ENCODE measurements at regions not wholly inside any gene's neighbourhood (a gene's known extent, or its start where the extent isn't known, plus 50 kb on each side); places are given as distances from the start of the nearest gene placed in this dataset.
"Not testable (repeated sequence)": the region's sequence is repeated elsewhere in the genome, so short reads cannot be mapped to it uniquely, and the experiment has no call there.

DNA sequence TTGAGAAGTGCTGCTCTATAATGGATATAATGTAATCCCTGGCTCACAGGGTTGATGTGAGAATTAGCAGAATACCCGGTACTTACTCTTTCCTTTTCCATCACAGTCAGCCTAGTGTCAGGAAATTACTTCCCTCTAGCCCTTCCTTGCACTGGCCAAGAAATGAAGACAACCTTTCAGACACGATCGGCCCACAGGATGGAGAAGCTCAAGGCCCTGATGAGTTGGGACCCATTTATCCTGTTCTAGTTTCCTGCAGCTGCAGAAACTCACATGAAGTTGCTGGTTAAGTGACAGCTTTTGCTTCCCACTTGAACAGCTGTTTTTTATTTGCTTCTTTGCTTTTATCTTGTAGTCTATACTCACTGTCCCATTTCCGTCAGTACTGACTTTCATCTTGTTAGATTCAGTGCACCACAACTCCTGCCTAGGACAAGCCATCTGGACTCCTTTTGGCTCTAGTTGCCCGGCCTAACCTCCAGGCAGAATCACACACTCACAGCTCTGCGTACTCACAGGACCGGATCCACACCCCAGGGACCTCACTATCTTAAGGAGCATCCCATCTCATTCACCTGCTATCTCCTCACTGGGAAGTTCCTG lies 325.1 kb upstream of the CHRNA7 start:
- not testable (repeated sequence) for DNase-seq

DNA sequence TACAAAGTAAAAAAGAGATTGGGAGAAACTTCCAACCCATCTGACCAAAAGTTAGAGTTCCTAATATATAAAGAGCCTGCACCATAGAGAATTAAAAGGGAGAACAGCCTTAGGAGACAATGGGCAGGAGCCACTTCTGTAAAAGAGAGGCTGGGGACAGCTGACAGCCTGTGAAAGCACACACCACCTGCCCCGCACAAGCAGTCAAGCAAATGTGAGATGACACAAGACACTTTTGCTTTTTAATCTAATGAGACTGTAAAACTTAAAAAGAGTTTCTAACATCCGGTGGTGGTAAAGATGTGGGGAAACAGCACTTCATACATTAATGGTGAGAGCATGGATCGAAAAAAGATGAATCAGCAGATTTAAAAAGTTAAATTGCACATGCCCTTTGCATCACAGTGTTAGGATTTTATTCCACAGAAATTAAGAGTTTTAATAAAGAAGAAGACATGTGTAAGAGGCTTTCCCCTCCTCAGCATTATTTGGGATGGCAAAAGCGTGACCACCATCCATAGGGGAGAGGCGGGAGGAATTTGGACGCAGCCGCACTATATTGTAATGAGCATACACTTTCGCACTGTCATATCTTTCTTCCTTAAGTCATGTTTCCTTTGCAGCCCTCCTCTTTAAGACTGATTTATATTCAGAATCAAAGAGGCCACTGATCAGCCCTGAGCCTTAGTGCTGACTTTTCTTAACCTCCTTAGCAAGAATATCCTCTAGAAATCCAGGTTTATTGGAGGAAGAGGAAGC lies 322.2 kb upstream of the CHRNA7 start:
- not testable (repeated sequence) for DNase-seq

DNA sequence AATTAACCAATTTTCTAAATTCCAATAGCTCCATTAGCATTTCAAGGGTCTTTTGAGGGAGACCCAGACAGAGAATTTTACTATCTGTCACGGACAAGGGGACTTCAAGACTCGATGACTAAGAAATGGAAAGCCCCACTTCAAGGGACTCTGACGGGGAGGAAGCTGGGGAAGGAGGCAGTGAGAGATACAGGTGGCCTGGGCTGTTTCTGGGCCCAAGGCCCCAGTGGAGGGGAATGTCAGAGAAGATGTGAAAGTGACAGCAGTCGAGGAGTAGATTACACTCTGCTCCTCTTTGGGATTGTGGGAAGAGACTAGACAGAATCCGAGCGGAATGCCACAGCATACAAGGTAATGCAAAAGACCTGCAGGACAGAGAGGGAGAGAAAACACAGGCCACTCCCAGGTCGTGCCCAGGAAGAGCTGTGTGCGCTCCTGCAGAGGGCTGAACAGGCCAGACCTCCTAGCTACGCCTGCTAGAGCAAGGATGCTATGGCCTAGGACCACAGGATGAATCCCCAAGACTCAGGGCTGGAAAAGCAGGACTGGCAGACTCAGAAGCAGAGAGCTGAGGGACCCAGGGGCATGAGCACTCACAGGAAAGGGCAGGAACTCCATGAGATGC lies 321.5 kb upstream of the CHRNA7 start:
- not testable (repeated sequence) for DNase-seq

DNA sequence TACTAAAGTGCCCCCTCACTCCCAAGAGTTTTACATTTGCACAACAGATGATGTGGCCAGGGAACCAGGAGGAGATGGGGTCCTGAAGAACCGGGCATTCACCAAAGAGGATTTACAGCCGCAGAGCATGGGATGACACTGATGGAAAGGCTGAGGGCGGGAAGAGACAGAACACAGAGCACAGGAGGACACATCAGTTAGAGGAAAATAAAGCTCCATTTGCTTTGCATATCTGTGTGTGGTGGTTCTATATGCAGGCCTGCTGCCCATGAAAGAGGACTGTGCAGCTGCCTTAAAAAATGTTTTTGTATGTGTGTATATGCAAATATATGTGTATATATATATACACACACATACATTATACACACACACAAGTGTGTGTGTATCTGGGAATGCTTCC lies 320.8 kb upstream of the CHRNA7 start:
- not testable (repeated sequence) for DNase-seq

DNA sequence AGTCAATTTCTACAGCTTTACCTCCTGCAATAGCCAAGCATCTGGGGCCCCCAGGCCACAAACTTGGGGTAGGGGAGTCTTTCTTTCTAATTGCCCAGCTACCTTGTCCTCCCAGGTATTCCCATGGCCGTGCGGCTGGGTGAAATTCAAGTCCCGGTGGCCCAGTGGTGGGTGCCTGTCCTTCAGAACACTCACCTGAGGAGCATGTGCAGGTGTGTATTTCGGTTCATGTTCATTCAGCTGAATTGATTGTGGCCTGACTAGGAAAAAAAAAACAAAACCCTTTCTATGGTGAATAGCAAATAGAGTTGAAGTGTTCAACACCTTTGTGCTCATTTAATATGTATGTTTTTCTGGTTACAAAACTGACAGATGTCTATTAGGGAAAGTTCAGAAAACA lies 319.5 kb upstream of the CHRNA7 start:
- not testable (repeated sequence) for DNase-seq

DNA sequence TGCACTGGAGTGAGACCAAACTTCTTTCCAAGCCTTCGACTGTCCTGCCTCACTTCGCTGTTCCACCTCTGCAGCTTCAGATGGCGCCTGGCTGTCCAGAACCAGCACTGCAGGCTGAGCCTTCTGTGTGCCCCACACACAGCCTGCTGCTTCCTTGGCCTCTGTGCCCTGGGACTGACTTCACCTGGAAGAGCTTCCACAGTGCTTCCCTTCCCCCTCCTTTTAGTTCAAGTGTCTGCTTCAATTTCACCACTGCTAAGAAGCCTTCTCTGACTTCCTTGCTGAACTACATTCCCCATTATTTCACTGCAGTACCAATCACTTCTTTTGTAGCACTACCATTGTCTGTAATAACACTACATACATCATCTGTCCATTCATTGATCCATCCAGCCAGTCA lies 315.1 kb upstream of the CHRNA7 start:
- not testable (repeated sequence) for DNase-seq

DNA sequence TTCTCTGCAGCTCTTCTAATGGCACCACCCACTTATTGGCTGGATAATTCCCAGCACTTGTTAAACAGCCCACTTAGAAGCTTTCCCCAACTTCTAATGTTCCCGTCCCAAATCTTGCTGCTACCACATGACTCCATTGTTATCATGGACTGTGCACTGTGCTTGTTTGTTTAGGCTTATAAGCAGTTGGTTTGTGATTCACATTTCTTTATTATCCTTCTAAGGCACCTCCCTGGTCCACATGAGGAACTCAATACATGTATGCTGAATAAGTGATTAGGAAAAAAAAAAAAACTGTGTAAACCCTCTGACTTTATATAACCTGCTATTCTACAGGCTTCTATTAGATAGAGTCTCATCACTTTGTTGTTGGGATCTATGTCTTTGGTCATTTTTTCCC lies 311.7 kb upstream of the CHRNA7 start:
- not testable (repeated sequence) for DNase-seq

DNA sequence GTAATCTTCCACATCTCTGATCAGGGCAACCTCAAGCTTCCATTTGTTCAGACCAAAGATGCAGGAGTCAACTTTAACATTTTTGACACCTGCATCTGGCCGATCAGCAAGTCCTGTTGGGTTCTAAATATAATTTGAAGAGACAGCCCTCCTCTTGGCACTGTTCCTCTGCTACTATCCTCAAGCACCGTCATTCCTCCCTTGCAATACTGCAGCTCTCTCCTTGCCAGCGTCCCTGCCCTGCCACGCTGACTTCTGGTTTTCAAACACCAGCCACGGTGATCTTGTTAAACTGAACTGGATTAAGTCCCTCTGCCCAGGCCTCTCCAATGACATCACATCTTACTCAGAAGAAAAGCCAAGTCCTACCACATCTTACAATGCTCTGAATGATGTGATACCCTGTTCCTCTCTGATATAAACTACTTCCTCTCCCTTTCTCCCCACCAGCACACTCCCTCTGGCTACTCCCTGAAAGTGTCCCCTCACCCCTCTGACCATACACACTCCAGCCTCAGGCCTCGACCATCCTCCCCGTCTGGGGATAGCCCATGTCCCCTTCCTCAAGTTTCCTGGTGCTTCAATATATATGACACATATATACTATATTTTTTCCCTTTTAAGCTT lies 310.8 kb upstream of the CHRNA7 start:
- not testable (repeated sequence) for DNase-seq

DNA sequence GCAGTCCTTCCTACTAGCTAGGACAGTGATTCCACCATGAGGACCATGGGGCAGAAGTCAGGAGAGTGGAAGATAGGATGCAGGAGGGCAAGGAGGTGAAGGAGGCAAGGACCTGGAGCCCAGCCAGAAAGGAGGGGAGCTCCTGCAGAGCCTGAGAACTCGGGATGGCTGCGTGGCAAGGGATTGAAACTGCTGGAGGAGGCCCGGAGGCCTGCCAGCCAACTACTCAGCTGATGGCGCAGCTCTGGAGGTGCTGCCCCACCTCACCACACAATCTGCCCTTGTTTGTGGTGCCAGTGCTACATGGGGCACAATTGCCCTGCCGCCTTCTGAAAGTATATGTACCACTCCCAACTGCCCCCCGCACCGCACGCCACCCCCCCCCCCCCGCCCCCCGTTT lies 307.3 kb upstream of the CHRNA7 start:
- not testable (repeated sequence) for DNase-seq

DNA sequence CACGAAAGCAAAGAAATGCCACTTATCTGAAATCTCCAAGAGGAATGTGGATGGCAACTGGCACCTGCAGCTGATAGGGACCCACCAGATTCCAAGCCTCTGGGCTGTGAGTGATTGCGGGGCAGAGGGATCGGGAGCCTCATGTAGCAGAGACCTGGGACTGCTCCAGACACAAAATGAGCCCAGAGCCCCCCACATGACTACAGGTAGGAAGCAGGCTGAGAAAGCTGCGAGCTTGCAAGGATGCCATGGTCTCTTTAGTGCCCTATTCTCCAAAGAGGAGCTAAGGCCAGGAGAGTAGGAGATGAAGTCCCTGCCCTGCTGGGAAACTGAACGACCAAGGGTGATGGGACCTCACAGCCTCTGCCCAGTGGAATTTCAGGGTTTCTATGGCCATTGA lies 305.4 kb upstream of the CHRNA7 start:
- not testable (repeated sequence) for DNase-seq

DNA sequence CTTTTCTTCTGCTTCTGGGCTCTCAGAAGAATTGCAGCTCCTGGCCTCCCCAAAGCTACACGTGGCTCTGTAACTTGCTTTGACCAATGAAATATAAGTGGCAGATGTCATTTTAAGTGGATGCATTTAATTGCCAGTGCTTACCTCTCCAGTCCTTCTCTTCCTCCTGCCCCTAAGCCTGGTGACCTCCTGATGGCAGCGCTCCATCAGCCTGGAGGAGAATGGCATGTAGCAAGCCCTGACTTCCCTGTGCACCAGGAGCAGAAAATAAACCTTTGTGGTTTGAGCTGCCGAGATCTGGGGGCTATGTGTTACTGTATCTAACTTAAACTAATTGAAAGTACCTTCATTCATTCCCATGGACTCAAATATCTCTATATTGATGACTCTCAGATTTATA lies 304.7 kb upstream of the CHRNA7 start:
- not testable (repeated sequence) for DNase-seq

DNA sequence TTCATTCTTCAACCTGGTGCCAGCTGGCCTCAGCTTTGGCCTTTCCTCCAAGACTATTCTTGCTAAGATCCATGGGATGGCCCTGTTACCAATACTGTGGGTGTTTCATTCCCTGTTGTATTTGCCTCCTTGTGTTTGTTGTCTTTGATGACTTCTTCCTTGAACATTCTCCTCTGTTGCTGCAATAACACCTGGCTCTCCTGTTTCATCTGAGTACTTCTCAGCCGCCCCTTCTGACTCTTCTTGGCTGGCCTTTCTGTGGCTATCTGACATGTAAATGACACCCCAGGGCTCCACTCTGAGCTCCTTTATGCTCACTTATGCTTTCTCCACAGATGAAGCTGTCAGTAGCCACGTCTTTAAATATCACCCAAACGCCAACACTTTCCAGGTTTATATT lies 302.7 kb upstream of the CHRNA7 start:
- DNase-seq: no peak

DNA sequence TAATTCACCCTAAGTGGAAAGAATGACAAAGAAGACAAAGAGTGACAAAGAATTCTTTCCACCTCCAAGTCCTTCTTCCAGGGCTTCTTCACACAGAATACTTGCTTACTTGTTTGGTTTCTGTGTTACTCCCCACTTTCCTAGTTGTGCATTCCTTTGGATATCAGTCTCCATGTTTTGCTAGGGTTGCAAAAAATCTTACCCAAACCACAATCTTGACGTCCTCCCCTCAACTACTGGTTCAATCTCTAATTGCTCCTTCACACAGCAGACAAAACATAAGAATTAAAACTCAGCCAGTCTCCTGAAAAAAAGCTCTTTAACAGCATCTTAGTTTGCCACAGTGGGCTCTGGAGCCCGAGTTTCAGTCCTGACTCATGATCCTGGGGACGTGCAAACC lies 297.6 kb upstream of the CHRNA7 start:
- no peak for DNase-seq

DNA sequence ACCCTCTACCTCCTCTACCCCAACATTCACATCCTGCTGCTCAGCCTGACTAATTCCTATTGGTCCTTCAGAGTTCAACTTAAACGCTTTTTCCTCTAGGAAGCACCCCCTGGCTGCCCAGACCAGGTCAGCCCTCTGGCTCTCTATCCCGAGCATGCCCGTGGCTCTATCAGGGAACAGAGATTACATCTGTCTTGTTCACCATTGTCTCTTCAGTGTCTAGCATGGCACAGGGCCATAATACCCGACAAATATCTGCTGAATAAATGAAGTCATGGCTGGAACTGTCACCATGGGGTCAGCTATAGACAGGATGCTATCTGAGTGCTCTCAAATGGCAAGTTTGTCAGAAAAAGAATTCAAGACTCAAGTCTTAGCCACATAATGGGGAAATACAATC lies 296.9 kb upstream of the CHRNA7 start:
- DNase-seq: no peak

DNA sequence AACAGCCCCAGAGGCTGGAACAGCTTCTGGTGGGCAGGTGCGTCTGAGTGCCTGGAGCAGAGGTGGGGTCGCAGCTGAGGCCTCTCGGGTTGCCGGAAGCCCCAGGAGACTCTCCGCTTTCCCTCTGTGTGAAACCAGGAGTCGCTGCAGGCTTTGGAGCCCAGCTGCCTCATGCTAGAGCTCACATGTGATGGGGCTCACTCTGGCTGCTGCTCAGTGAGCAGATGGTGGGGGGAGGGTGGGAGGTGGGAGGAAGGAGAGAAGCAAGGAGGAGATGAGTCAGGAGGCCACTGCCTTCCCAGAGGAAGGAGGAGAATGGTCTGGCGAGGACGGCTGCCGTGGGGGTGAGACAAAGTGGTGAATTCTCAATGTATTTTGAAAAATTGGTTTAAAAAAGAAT lies 290.1 kb upstream of the CHRNA7 start:
- DNase-seq: no peak

DNA sequence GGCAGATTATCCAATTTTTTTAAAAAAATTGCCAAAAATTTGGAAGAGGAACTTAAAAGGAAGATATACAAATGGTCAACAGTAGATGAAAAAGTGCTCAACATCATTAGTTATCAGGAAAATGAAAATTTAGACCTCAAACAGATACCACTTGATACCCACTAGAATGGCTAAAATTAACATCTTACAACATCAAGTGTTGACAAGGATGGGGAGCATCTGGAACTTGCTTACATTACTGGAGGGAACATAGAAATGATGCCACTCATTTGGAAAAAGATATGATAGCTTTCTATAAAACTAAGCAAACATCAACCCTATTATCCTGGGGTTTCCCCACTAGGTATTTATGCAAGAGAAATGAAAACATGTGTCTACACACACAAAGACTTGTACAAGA lies 284.5 kb upstream of the CHRNA7 start:
- DNase-seq: no peak

DNA sequence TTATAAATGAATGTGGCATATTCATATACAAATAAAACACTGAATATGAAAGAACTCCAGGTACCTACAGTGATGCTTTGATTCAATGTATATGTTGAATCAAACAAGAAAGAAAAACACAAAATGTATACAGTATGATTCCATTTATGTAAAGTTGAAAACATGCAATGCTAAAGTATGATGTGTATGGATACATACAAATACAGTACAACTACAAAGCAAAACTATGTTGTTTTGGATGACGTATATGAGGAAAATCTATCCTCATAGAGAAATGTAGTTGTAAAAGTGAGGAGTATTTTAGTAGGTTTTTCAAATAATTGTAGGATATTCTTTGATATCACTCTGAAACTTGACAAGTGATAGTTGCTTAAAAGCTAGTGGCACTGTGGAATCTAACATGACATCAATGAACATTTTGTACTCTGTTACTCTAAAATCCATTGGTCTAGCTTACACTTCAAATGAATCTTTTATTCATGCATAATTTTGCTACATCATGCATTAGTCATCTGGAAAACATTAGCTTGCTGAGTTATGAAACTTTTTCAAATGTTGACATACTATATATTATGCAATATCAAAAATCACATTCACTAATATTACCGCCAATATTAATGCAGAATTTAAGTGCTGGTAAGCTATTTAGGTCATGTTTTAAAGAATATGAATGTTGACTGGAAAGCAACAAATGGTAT lies 278.1 kb upstream of the CHRNA7 start:
- no peak for DNase-seq

DNA sequence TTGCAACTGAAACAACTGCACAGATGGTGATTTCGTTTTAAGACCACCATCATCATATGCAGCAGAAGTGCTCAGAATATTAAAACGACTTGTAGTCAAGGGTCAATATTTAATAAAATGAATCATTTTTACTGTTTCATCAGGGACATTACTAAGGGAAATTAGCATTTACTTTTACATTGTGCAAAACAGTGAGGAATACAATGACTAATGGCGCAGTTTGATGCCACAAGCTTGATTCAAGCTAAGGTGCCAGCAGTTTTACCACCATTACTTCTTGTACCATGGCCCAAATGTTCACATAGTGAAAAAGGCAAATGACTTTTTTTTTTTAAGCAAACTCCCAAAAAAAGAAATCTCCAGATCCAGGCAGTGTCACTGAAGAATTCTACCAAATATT lies 277.4 kb upstream of the CHRNA7 start:
- DNase-seq: no peak

DNA sequence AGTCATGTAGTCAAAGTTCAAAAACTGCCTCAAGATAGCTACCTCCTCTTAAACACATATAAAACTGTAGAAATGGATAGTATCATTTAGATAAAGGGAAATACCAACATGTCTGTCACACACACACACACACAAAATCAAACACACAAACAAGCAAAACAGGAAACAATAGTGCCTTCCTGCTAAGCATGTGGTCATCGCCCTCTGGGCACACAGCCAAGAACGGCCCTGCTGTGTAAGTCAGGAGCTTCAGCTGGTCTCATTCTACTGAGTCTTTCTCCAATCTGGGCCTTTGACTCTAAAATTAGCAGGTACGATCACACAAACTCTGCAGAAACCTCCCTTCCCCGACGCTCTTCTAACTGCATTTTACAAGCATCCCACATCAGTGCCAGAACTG lies 272.2 kb upstream of the CHRNA7 start:
- DNase-seq: no peak

DNA sequence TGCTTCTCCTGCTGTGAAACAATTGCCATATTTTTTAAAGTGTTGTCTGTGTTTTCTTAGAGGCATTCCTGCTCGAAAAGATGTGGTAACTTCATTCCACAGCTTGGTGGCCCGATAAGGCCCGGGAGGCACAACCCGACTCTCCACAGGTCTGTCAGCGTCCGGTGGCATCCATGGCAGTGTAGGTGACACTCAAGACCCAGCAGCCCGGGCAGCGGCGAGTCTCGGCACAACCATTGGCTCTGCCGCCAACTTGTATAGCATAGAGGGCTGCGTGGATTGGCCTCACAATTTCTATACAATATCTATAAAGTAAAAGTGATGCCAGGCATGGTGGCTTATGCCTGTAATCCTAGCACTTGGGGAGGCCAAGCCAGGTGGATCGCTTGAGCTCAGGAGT lies 262.3 kb upstream of the CHRNA7 start:
- DNase-seq: no peak

DNA sequence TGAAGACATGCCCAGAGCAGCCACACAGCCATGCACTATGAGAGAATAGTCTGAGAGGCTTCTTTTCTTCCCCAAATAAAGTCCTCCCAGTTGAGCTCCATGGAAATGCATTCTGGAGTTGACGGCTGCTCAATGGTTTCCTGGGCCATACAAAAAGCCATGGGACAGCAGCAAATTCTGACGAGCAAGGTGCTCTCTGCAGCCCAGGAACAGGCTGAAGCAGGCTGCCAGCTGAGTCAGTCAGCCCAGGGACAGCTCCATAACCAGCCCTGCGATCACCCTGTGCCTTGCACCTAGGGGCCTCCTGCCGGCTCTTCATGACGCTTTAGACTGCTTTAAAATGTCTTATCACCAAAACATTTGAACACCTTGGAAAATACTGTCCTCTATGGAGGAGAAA lies 256.3 kb upstream of the CHRNA7 start:
- no peak for DNase-seq

DNA sequence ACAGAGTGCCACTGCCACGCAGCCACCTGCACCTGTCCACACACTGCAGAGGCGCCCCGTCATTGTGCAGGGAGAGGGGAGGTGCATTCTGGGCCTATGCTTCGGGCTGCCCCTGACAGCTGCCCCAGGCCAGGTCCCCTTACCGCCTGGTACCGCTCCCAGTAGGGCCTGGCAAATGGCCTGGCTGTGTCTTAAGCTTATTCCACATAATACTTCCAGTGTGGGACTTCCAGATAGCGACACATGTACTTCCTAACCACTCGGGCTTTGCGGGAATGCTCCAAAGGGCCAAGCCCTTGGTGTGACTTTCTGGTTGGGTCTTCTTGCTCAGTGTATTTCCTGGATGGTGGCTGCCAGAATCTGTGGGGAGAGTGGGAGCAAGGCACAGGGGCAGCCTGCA lies 254.3 kb upstream of the CHRNA7 start:
- no peak for DNase-seq

DNA sequence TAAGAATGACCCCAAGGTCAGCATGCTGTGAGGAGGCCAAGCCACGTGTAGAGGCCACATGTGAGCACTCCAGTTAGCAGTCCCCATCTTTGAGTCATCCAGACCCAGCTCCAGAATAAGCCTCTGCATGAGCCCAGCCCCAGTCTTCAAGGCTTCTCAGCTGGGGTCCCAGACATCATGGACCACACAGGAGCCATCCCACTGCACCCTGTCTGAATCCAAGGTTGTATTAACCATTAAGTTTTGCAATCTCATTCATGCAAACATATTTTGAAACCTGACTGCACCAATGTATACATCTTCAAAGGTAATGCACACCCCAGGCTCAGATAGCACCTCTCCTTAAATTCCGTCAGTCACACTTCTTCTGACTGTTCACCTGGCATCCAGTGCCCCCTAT lies 249.1 kb upstream of the CHRNA7 start:
- no peak for DNase-seq
